ENCODE measurements at regions not wholly inside any gene's neighbourhood (a gene's known extent, or its start where the extent isn't known, plus 50 kb on each side); places are given as distances from the start of the nearest gene placed in this dataset.
"Not testable (repeated sequence)": the region's sequence is repeated elsewhere in the genome, so short reads cannot be mapped to it uniquely, and the experiment has no call there.

DNA sequence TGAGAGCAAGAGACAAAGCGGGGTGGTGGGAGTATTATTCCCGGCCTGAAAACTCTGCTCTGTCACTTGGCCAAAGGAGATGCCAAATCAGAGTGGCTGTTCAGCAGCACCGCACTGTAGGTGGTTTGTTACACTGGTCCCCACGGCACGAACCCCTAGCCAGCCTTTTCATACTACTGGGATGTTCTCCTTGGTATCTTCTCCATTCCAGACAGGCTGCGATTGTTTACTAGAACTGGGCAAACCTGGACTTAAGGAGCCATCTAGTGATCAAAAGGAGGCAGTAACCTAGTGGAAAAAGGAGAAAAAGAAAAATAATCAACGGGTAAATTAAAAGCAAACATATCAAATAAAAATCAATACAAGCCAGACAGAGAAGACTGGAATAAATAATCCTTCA lies 58.9 kb upstream of the TMTC2 start:
- DNase-seq (ENCODE audit: low spot score) = peak; percentile 52

DNA sequence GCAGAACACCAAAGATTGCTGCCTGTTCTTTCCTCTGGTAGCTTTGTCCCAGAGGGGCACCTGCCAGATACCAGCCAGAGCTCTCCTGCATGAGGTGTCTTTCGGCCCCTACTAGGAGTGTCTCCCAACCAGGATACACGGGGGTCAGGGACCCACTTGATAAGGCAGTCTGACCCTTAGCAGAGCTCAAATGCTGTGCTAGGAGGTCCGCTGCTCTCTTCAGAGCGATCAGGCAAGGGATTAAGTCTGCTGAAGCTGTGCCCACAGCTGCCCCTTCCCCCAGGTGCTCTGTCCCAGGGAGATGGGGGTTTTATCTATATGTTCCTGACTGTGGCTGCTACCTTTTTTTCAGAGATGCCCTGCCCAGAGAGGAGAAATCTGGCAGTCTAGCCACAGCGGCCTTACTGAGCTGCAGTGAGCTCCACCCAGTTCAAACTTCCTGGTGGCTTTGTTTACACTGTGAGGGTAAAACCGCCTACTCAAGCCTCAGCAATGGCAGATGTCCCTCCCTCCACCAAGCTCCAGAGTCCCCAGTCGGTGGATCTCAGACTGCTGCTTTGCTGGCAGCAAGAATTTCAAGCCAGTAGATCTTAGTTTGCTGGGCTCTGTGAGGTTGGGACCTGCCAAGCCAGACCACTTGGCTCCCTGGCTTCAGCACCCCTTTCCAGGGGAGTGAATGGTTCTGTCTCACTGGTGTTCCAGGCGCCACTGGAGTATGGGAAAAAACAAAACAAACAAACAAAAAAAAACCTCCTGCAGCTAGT lies 52.0 kb upstream of the TMTC2 start:
- DNase-seq (ENCODE audit: low spot score) = not testable (repeated sequence)

DNA sequence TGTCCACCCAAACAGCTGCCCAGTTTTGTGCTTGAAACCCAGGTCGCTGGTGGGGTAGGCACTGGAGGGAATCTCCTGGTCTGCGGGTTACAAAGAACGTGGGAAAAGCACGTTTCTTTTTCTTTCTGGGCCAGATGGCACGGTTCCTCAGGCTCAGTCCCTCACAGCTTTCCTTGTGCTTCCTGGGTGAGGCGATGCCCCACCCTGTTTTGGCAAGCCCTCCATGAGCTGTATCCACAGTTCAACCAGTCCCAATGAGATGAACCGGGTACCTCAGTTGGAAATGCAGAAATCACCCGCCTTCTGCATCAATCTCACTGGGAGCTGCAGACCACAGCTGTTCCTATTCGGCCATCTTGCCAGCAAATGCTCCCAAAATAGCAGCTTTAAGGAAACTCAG lies 51.4 kb upstream of the TMTC2 start:
- no peak for DNase-seq (ENCODE audit: low spot score)

All from D341Med (cell line).